ENCODE measurements at regions not wholly inside any gene's neighbourhood (a gene's known extent, or its start where the extent isn't known, plus 50 kb on each side); places are given as distances from the start of the nearest gene placed in this dataset.

DNA sequence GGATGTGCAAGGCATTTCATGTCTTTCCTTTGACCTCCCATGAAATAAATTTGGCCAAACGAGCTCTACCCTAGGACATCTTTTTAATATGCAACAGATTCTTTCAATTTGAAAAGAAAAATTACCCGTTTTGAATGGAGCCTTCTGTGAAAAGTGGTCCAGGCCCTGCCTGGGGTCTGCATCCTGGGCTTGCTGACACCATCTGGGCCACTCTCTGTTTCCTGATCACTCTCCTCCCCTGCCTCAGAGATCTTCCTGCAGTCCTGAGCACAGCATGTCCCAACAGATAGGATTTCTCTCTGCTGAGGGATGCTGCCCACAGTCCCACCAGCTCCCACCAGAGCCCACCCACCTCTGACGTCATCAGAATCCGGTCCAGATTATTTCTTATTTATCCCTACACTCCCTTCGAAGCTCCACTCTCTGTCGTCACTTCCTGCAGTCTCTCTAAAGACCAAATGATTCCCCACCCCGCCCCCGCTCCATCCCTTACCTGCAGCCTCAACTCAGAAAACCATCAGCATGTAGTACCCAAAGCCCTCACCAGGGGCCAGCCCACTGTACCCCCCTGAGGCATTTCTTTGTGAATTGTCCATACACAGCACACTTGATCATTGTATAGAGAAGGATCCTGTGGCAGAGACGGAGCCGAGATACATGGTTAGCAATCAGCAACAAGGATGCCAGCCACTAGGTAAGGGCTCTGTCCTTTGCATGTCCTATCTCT, 192.1 kb upstream of the MGMT start:
- no peak for DNase-seq

DNA sequence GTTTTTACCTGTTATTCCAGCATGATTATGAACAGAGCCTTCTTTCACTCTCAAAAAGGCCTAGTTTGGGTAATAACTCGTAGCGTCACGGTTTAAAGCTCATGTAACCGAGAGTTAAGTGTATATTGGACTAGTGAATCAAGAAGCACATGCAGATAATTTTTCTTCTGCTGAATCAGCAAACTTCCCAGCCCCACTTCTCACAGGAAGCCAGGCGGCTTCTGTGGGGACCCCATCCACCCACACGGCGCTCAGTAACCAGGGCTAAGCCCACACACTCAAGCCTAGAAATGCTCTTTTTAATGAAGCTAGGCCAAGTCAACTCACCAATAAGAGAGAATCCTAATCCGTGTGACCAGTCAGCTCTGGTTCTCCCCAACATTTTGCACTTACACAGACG, 191.2 kb upstream of the MGMT start:
- no peak for DNase-seq

DNA sequence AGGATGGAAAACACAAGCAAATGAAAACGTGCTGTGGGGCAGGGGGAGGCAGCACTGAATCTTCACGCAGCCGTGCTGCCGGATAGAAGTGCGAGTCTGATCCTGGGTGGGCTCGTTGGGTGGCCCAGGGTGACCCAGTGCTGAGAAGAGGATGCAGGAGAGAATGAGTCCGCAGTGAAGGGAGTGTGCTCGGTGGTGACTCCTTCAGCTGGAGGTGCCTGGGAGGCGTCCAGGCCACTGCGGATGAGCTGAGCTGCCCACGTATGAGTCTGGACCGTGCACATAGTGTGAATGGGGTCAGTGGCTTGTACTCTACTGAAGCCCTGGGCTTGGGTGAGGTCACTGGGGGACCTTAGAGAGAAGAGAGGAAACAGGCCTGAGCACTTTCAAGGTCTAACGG, 190.0 kb upstream of the MGMT start:
- DNase-seq = no peak

DNA sequence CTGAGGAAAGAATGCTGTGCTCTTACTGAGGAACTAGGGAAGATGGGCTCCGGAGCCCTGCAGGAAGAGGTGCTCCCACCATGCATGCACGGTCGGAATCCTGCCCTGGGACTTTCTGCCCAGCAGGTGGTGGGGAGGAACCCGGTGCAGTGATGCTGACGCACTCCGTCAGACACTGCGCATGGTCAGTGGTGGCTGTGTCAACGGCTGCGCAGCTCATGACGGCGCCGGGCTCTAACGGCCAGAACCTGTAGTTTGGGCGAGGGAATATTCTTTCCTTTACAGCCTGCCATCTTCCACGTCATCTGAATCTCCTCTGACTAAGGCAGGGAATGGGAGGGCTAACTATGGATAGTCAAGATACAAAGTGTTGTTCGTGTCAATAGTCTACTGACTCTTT, 189.2 kb upstream of the MGMT start:
- no peak for DNase-seq

DNA sequence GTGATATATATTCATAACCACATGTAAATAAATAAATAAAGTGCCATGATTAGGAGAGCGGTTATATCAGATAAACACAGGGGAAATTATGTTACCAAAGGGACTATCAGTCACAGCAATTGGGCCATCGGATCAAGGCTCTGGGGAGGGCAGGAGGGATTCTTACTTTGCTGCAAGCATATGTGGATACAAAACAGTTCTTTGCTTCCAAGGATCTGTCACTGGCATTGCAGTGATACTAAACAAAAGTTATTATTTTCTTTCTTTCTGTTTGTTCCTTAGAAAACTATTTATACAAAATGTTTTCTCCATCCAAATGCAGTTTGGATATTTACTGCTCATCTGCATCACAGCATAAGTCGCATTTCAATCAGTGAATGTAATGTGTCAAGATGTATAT, 188.4 kb upstream of the MGMT start:
- no peak for DNase-seq

DNA sequence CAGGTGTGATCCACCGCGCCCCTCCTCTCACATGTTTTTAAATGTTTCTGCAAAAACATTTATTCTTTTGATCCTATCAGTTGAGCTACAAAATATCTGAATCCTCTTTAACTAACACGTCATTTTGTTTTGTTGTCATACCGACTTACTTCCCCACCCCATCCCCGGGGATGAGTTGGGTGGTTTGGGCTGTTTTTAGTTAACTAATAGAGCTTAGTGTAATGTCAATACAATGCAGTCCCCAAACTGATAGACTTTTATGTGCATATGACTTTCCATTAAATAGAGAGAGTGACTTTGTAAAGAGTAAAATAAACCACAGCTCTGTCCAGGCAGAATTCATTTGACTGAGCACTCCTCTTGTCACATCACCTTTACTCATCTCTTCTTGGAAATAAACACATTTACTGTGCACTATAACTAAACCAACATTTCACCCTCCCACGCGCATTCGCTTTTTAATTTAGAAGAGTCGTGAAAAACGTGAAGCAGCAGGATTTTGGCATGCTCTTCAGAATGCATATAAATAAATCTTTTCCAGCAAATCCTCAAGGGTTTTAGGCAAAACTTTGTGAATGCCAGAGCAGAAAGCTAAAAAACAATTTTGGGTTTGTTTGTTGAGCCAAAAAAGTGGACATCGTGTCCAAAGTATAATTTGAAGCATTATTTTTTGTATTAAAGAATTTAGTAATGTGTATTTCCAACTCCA, 187.4 kb upstream of the MGMT start:
- no peak for DNase-seq

DNA sequence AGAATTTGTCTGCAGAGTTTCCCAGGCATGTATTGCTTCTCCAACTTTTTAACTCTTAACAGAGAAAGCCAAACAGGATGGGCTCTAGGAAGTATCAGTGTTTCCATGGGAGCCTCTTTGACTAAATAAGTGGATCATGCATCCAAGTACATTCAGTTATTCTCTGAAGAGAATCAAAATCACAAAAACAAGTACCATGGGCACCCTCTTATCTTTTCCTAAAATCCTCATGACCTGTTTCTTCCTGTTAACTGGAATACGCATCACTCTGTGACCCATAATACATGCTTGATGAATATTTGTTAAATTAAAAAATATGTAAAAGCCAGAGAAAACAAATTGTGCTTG, 186.9 kb upstream of the MGMT start:
- no peak for DNase-seq

DNA sequence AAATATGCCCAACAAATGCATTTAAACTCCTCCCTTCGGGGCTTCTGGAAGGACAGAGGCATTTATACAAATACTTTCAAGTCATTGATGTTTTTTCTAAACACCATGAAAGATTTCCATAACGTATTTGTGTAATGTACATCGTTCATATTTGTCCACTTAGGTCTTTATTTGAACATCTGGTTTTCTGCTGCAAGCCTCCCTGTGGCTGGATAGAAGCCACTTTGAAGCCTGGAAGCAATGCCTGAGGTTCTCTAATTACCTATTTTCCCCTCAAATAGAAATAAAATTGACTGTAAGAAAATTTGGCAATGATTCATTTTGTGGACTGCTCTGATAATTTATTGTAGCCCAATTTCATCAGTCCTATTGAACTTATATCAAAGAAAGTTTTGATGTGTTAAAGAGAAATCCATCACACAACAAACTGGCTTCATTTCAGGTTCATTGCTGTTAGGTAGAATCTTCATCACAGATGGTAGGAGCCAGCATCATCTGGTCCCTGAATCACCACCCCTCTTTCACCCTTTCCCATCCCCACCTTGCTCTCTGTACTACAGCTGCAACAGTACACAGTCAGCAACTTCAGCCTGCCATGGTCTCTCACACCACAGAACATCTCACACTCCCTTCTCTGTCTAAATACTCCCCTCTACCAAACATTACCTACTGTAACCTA, 186.0 kb upstream of the MGMT start:
- no peak for DNase-seq

DNA sequence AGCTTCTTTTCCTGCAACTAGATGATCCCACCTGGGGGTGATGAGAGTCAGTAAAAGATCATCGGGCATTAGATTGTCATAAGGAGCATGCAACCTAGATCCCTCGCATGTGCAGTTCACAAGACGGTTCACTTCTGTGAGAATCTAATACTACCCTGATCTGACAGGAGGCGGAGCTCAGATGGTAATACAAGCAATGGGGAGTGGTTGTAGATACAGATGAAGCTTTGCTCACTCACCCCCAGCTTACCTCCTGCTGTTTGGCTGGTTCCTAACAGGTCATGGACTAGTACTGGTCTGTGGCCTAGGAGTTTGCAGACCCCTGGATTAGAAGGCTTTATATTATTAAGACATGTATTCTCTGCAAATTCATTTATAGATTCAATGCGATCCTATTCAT, 181.6 kb upstream of the MGMT start:
- DNase-seq = no peak

DNA sequence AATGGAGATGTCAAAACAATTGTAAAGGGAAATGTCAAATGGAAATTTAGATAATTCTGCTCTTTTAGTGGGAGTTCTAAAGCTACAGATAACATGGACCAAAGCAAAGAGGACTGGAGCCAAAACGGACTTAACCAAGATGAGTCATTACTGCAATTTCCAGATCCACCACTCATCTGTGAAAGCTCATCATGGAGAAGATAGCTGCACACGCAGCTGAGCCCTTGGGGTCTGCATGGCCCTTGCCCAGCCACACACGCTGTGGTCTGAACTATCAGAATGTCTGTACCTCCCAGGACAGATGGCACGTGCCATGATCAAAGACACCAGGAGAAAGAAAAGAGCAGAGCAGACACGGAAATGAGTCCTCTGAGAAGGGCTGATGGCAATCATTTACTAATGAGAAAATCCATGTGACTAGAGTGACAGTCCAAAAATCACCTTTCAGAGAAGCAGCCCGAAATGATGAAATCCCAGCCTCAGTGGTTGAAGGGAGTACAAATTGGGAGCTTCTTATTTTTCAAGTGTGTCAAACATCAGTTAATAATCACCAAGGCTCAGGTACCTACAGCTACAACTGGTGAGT, 177.9 kb upstream of the MGMT start:
- DNase-seq = no peak

DNA sequence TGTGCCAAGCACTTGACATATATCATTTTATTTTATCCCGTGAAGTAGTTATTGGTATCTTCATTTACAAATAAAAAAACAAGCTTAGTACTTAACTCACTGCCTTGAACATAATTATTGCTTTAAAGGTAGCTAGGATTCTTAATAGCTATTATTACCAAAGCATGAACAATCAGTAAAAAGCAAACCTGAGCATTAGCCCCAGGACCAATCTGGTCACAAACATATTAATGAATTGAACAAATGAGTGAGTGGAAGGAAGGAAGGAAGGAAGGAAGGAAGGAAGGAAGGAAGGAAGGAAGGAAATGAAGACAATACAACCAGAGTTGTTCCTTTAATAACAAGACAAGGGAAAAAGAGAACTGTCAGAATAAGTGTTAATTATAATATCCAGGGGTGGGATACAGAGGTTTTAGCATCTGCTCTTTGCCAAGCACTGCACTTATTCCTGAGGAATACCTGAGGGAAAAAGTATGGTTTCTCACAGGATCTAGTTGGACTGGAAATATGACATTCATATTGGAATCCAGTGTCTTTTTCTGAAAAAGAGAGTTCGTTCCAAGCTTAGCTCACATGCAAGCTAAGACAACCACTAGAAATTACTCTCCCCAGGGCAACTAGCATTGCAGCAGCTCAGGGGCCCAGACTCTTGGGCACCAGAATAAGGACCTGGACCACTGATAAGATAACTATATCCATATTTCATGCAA, 172.9 kb upstream of the MGMT start:
- no peak for DNase-seq

DNA sequence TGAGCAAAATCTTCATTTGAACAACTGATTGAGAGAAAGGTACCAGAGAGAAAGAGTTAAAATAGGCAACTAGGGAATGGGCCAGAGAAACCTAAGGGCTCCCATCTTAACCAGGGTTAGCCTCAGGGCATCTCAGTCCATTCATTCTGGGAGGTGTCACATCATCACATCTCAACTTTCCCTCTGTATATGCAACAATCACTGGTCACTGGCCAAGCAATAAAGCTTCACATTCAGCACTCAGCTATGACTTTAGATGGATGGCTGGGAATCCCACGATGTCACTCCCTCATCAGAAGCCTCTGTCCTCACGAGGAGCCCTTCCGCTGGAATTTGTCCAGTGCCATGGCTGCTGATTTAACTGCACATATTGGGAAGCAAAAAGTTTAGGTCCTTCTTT, 172.1 kb upstream of the MGMT start:
- no peak for DNase-seq

DNA sequence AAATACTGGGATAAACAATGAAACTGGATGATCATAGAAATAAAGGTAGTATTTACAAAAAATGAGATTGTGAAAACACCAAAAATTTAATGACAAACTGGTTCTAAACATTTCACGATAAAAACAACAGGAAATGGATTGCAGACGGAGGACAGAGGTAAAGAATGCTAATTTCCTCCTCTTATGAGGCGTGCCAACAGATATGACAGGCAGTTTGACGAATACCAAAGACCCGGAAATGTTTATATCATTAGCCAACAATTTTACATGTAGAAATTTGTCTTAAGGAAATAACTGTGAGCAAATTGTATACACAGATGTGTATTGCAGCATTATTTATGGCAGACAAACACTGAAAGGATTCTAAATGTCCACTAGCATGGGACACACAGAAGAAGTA, 162.0 kb upstream of the MGMT start:
- DNase-seq = no peak

DNA sequence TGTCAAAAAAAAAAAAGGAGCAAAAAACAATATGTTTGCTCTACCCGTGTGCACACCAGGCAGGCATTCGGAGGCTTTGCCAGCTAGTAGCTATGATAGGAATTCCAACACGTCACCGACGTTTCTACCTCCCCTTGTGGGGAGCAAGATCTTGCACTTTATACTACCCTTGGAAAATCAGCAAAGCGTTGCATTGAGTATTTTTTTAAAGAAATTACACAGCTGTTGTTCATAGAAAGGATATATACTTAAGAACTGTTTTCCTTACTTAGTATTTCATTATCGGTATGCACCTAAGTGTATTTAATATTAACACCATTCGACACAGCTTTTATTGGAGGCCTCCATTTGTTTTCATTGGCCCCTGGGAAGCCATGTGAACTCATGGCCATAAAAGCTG, 159.9 kb upstream of the MGMT start:
- DNase-seq = no peak

DNA sequence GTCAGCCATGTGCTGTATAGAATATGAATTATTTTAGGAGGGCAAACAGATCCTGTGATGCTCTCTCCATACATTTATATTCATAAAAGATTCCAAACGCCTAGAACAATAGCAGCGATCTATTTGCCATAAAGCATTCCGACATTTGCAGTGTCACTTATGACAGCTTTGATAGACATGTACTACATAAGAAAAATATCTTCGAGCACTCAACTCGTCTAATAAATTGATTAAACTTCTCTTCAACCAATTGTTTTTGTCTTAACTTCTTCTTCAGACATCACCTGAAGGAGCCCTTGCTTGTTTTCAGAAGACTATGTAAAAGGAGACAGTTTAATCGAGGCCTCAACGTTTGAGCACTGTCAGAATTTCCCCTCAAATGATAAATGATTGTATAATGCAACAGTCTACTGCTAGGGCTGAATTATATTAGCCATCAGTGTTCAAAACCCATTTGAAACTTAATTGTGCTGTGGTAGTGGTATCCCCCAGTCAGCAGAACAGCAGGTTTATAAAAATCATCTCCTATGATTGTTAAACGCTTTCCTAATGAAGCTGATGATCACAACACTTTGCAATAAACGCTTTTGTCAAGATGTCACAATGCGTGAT, 158.0 kb upstream of the MGMT start:
- no peak for DNase-seq

DNA sequence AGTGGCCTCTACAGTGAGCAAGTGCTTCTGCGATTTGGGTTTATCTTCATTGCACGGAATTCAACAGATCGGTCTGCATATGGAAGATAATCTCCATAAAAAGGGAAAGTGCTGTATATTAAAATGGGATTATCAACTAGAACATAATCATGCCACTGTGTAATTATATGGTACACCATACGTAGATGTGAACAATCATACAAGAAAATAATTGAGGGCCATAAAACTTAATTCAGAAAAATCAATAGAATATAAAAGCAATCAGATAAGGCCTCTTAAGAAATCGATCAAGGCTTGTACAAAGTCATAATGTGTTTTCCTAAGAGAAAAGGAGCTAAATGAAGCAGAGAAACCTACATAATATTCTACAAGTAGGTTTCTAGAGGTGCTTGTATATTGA, 157.5 kb upstream of the MGMT start:
- no peak for DNase-seq

DNA sequence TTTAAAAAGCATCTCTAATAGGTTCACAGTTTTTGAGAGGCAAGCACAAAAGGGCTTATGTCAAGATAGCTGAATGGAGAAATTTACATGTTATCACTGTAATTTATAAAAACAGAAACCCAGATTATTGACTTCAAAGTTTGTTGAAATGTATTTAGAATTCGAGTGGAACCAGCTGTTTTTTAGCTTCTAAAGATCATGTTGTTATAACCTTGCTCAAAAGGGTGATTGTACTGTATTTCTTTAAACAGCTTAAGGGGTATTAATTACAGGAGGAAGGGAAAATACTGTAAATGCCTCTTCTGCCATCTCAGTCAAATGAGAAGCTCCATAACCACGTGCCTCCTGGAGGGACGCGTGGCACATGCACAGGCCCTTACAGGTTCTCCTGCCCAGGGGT, 156.2 kb upstream of the MGMT start:
- no peak for DNase-seq

DNA sequence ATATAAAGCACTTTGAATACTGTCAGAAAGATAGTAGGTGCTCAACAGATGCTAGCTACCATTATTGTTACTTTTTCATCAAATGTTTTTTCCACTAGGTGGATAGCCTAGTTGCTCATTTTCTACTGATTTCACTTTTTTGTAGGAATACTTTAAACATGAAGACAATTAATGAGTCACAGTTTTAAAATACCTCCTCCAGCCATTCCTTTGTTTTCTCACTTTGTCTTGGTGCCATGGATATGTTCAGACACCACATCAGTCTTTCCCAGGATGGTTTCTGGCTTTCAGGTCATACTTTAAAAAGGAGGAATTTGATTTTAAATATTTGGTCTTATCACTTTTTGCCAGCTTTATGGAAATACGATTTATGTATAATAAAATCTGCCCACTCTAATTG, 147.1 kb upstream of the MGMT start:
- DNase-seq = no peak

DNA sequence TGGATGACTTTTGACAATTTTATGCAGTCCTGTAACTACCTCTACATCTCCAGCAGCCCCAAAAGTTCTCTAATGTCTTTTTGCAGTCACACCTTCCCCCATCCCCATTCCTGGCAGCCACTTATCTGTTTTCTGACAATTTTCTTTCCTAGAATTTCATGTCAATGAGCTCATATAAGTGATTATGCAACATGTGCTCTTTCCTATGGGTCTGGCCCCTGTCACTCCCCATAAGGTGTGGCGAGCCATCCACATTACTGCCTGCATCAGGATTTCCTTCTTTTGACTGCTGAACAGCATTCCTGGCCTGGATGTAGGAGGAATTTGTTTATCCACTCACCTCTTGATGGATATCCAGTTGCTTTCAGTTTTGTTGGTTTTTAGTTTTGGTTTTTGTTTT, 146.7 kb upstream of the MGMT start:
- no peak for DNase-seq

DNA sequence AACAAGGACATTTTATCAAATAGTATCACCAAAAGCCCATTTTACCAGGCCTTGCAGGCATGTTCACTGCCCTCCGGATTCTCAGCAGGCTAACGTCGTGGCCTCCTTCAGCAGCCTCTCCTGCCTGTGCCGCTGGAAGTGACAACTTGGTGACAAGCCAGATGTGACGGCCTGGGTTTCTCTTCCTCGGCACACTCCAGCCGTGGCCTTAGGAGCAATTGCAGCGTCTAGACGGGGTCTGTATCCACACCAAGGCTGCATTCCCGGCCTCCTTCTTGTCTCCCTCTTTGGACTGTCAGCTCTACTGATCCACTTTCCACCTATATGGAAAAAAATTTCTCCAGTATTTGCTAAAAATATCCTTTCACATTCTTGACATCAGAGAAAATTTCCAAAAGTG, 145.3 kb upstream of the MGMT start:
- DNase-seq = no peak

DNA sequence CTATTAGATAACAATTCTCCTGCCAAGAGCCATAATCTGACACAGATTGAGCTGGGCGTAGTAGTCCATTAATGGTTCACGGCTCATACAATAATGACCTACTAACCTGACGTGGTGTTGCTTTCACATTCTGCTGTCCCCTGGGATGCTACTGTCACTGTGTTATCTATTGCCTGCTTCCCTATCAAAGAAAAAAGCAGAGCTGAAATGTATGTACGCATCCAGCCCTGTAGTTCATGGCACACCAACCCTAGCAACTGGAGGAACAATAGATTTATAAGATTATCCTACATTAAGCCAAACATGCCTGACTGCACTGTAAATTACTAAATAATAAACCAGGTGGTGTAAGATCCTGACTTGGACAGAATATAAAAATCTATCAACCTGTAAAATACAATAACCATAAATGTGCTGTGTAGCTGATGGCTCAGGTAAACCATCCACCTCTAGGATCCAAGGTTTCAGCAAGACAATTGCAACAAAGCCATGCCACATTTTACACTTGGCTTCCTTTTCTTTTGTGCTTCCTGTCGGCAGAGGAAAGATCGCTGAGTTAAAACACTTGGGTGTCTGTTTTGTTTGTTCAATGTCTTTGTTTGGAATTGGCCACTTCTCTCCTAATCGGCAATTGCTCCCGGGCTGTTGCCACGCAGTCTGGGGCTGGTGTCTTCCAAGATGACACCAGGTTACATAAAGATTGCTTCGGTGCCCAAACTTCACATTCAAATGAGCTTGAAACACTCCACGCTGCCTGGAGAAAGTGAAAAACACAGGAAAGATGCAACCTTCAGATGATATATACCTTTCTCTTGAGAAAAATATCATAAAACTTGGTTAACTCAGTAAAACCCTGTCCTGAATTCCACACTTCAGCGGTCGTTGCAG, 143.9 kb upstream of the MGMT start:
- DNase-seq = no peak

DNA sequence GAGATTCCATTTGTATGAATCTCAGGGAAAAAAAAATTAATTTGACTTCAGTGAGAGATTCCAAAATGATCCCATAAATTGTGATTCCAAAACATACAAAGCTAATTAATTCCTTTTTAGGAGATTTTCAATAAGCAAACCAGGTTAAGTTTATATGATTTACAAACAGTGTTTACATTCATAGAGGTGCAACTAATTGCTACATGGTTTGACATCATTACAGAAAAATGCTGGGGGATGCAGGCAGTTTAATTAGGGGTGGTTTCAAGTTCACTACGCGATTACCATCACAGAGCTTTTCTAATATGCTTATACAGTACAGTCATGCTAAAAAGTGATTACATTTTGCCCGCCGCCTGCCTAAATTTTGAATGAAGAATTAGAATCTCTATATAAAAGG, 143.2 kb upstream of the MGMT start:
- no peak for DNase-seq
